Transverse colon (tissue), 3 donors: ENCODE measurements at regions not wholly inside any gene's neighbourhood (a gene's known extent, or its start where the extent isn't known, plus 50 kb on each side); places are given as distances from the start of the nearest gene placed in this dataset.

ENCODE experiments used
- POLR2A ChIP-seq: fragments of 450-650 bp; IDR thresholded peaks from one replicate; pipeline ENCODE4 v1.6.1; 2016; ENCODE audit warnings: antibody characterized with exemption, mild to moderate bottlenecking, moderate library complexity
- TF ChIP-seq, protein P1 (sequence below), 5 experiments: fragments of 200-600 bp in 3 of 5; fragments of 450-650 bp in 2 of 5; sonication (generic) in 3 of 5; IDR thresholded peaks; 1 replicate in 2 of 5; 2 replicates in 3 of 5; pipeline ENCODE4 v1.5.1; 2016 to 2017; ENCODE audit warnings: antibody characterized with exemption in 5 of 5, inconsistent platforms in 3 of 5, mild to moderate bottlenecking in 2 of 5, moderate library complexity in 1 of 5

DNA sequence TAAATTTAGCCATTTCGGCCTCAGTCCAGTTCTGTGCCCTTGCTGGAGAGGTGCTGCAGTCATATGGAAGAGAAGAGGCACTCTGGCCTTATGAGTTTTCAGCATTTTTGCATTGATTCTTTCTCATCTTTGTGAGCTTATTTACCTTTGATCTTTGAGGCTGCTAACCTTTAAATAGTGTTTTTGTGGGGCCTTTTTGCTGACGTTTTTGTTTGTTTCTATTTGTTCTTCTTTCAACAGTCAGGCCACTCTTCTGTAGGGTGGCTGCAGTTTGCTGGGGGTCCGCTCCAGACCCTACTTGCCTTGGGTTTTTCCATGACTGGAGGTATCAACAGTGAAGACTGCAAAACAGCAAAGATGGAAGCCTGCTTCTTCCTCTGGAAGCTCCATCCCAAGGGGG lies 1951.7 kb upstream of the LRRTM1 start:
- TF ChIP-seq, protein P1, sequence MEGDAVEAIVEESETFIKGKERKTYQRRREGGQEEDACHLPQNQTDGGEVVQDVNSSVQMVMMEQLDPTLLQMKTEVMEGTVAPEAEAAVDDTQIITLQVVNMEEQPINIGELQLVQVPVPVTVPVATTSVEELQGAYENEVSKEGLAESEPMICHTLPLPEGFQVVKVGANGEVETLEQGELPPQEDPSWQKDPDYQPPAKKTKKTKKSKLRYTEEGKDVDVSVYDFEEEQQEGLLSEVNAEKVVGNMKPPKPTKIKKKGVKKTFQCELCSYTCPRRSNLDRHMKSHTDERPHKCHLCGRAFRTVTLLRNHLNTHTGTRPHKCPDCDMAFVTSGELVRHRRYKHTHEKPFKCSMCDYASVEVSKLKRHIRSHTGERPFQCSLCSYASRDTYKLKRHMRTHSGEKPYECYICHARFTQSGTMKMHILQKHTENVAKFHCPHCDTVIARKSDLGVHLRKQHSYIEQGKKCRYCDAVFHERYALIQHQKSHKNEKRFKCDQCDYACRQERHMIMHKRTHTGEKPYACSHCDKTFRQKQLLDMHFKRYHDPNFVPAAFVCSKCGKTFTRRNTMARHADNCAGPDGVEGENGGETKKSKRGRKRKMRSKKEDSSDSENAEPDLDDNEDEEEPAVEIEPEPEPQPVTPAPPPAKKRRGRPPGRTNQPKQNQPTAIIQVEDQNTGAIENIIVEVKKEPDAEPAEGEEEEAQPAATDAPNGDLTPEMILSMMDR (IDR thresholded peaks at IDR 0.05) = no peak
- no peak for TF ChIP-seq POLR2A
